A549 (cell line): ENCODE measurements at regions not wholly inside any gene's neighbourhood (a gene's known extent, or its start where the extent isn't known, plus 50 kb on each side); places are given as distances from the start of the nearest gene placed in this dataset.

Experiments
- ATAC-seq, 2 experiments: fragments of 200-7000 bp in 1 of 2; fragments of >200 bp in 1 of 2; cut with Nextera tagmentation in 1 of 2; cut with Tn5 transposase in 1 of 2; 3 replicates each; pipeline versions ENCODE4 v1.8.0 to v1.9.1; 2018 to 2020; ENCODE audit warnings: mild to moderate bottlenecking in 1 of 2, moderate library complexity in 1 of 2
- CTCF ChIA-PET: fragments of 300-600 bp; sonication (Branson Sonifier 250); formaldehyde crosslinking; extraction: SDS; loops from one replicate; lab custom pipeline; 2021; ENCODE audit warnings: antibody characterized with exemption, inconsistent platforms; lab: Yijun Ruan, JAX
- POLR2A ChIA-PET: fragments of 350-600 bp; formaldehyde crosslinking; extraction: SDS; loops from one replicate; lab custom pipeline; 2021; ENCODE audit warnings: antibody characterized with exemption, inconsistent platforms; lab: Yijun Ruan, JAX
- DNase-seq, 2 experiments: peaks; one replicate each; pipeline versions ENCODE4 v3.0.0 to v3.0.0-alpha.2; 2011 to 2016; ENCODE audit warnings: low read depth in 1 of 2, low spot score in 1 of 2
- FAIRE-seq: peaks from 2 replicates; lab custom pipeline; 2011; peaks lifted over from hg19 to GRCh38; lab: Jason Lieb, UNC
- H3K27ac ChIP-seq, 2 experiments: fragments of >200 bp; sonication (Bioruptor Twin); formaldehyde crosslinking; 3 replicates each; pipeline ENCODE4 v1.5.1; 2016 to 2017
- H3K4me1 ChIP-seq: fragments of >200 bp; sonication (Bioruptor Twin); formaldehyde crosslinking; 3 replicates; pipeline ENCODE4 v1.6.1; 2016
- H3K4me2 ChIP-seq: fragments of >200 bp; sonication (Bioruptor Twin); formaldehyde crosslinking; 3 replicates; pipeline ENCODE4 v1.6.1; 2016
- H3K4me3 ChIP-seq: fragments of >200 bp; sonication (Bioruptor Twin); formaldehyde crosslinking; 3 replicates; pipeline ENCODE4 v1.5.1; 2016
- H3K9me3 ChIP-seq: fragments of >200 bp; sonication (Bioruptor Twin); formaldehyde crosslinking; 3 replicates; pipeline ENCODE4 v1.6.1; 2016
- BHLHE40 ChIP-seq: IDR thresholded peaks from 2 replicates; pipeline ENCODE4 v1.6.1; 2012; ENCODE audit warnings: low read depth, low read length, inconsistent platforms
- CBX2 ChIP-seq: fragments of 200-600 bp; sonication (generic); IDR thresholded peaks from 2 replicates; pipeline ENCODE4 v1.6.1; 2016; ENCODE audit warnings: low read depth, mild to moderate bottlenecking, borderline replicate concordance
- CBX8 ChIP-seq: fragments of 200-600 bp; sonication (generic); IDR thresholded peaks from 2 replicates; pipeline ENCODE4 v1.6.1; 2016
- CEBPB ChIP-seq, 2 experiments: fragments of >200 bp in 1 of 2; sonication (Bioruptor Twin) in 1 of 2; formaldehyde crosslinking in 1 of 2; IDR thresholded peaks; 2 replicates each; pipeline ENCODE4 v1.6.1; 2012 to 2016
- CHD2 ChIP-seq: fragments of 150-350 bp; IDR thresholded peaks from 2 replicates; pipeline ENCODE4 v1.6.1; 2014; ENCODE audit warnings: low read length; ENCODE audit not compliant: partially characterized antibody
- CHD4 ChIP-seq: fragments of 200-600 bp; sonication (generic); IDR thresholded peaks from 2 replicates; pipeline ENCODE4 v1.6.1; 2016; ENCODE audit warnings: antibody characterized with exemption, mild to moderate bottlenecking, borderline replicate concordance
- E2F6 ChIP-seq: IDR thresholded peaks from 2 replicates; pipeline ENCODE4 v1.6.1; 2012; ENCODE audit warnings: low read depth, borderline replicate concordance
- ESRRA ChIP-seq: fragments of 150-350 bp; IDR thresholded peaks from 2 replicates; pipeline ENCODE4 v1.6.1; 2014; ENCODE audit warnings: mild to moderate bottlenecking, low read length, borderline replicate concordance
- FOSB ChIP-seq: fragments of 250-450 bp; sonication (Bioruptor Pico); IDR thresholded peaks from 2 replicates; pipeline ENCODE4 v1.5.0; 2020; ENCODE audit warnings: mild to moderate bottlenecking, moderate library complexity
- FOSL2 ChIP-seq, 2 experiments: fragments of 450-650 bp in 1 of 2; fragments of >200 bp in 1 of 2; sonication (Bioruptor Twin) in 1 of 2; formaldehyde crosslinking; IDR thresholded peaks; 2 replicates each; pipeline versions ENCODE4 v1.5.0 to v1.6.1; 2016 to 2020; ENCODE audit warnings: mild to moderate bottlenecking in 1 of 2, moderate library complexity in 1 of 2
- FOXS1 ChIP-seq: fragments of 250-450 bp; sonication (Bioruptor Pico); IDR thresholded peaks from 2 replicates; pipeline ENCODE4 v1.5.0; 2020; ENCODE audit warnings: mild to moderate bottlenecking, moderate library complexity
- HDAC2 ChIP-seq: fragments of 200-600 bp; sonication (generic); IDR thresholded peaks from 2 replicates; pipeline ENCODE4 v1.6.1; 2016
- HEYL ChIP-seq: fragments of 250-450 bp; sonication (Bioruptor Pico); IDR thresholded peaks from 2 replicates; pipeline ENCODE4 v1.8.0; 2021; ENCODE audit warnings: mild to moderate bottlenecking, moderate library complexity
- HMGXB4 ChIP-seq: fragments of 250-450 bp; sonication (Bioruptor Pico); IDR thresholded peaks from 2 replicates; pipeline ENCODE4 v1.5.0; 2021; ENCODE audit warnings: mild to moderate bottlenecking, moderate library complexity, borderline replicate concordance
- HOXB13 ChIP-seq: fragments of 250-450 bp; sonication (Bioruptor Pico); IDR thresholded peaks from 2 replicates; pipeline ENCODE4 v1.5.0; 2020; ENCODE audit warnings: low read depth, mild to moderate bottlenecking, moderate library complexity
- JUNB ChIP-seq: fragments of >200 bp; sonication (Bioruptor Twin); formaldehyde crosslinking; IDR thresholded peaks from 2 replicates; pipeline ENCODE4 v1.6.1; 2016
- KDM5A ChIP-seq: fragments of 200-600 bp; sonication (generic); IDR thresholded peaks from 2 replicates; pipeline ENCODE4 v1.6.1; 2016; ENCODE audit warnings: antibody characterized with exemption, mild to moderate bottlenecking
- MAFK ChIP-seq: fragments of 450-650 bp; IDR thresholded peaks from 2 replicates; pipeline ENCODE4 v1.6.1; 2014; ENCODE audit not compliant: partially characterized antibody
- MAZ ChIP-seq: fragments of 150-350 bp; IDR thresholded peaks from 2 replicates; pipeline ENCODE4 v1.6.1; 2014; ENCODE audit warnings: antibody characterized with exemption, low read depth, low read length, borderline replicate concordance
- PBX3 ChIP-seq: IDR thresholded peaks from 2 replicates; pipeline ENCODE4 v1.6.1; 2012
- POLR2AphosphoS2 ChIP-seq: conservative IDR thresholded peaks from 2 replicates; pipeline ENCODE4 v1.6.1; 2012; ENCODE audit warnings: low read length, improper control_type of control experiment, inconsistent platforms
- RARB ChIP-seq: fragments of 250-450 bp; sonication (Bioruptor Pico); IDR thresholded peaks from 2 replicates; pipeline ENCODE4 v1.8.0; 2021; ENCODE audit warnings: mild to moderate bottlenecking, moderate library complexity
- RCOR1 ChIP-seq: fragments of 150-350 bp; IDR thresholded peaks from 2 replicates; pipeline ENCODE4 v1.6.1; 2014; ENCODE audit warnings: antibody characterized with exemption, low read length, low read depth
- RFX5 ChIP-seq: fragments of 450-650 bp; IDR thresholded peaks from 2 replicates; pipeline ENCODE4 v1.7.1; 2014; ENCODE audit warnings: antibody characterized with exemption, mild to moderate bottlenecking, moderate library complexity
- RNF2 ChIP-seq: fragments of 200-600 bp; sonication (generic); IDR thresholded peaks from 2 replicates; pipeline ENCODE4 v1.6.1; 2016; ENCODE audit warnings: low read depth, mild to moderate bottlenecking, antibody characterized with exemption, moderate library complexity, borderline replicate concordance
- SMC3 ChIP-seq: fragments of >200 bp; sonication (Bioruptor Twin); formaldehyde crosslinking; IDR thresholded peaks from 3 replicates; pipeline ENCODE4 v1.6.1; 2018; ENCODE audit warnings: inconsistent platforms
- SREBF2 ChIP-seq: fragments of 450-650 bp; IDR thresholded peaks from 2 replicates; pipeline ENCODE4 v1.6.1; 2014; ENCODE audit warnings: mild to moderate bottlenecking, moderate library complexity
- TFCP2L1 ChIP-seq: fragments of 250-450 bp; sonication (Bioruptor Pico); IDR thresholded peaks from 2 replicates; pipeline ENCODE4 v1.5.0; 2021; ENCODE audit warnings: mild to moderate bottlenecking
- USF2 ChIP-seq: fragments of 450-650 bp; IDR thresholded peaks from 2 replicates; pipeline ENCODE4 v1.6.1; 2014; ENCODE audit warnings: antibody characterized with exemption
- ZFP36 ChIP-seq: fragments of 450-650 bp; IDR thresholded peaks from 2 replicates; pipeline ENCODE4 v1.6.1; 2014; ENCODE audit warnings: borderline replicate concordance; ENCODE audit not compliant: partially characterized antibody
- ZNF302 ChIP-seq: fragments of 250-450 bp; sonication (Bioruptor Pico); IDR thresholded peaks from 2 replicates; pipeline ENCODE4 v1.9.0; 2021; ENCODE audit warnings: inconsistent platforms, mild to moderate bottlenecking, moderate library complexity
- WGBS: methylation state at CpG from one replicate; pipeline ENCODE4 v1.1.6; 2017; ENCODE audit errors: missing lambda C conversion rate; 5-methylcytosine and 5-hydroxymethylcytosine counted together

- no peak for DNase-seq
- no peak for TF ChIP-seq RNF2
- no peak for TF ChIP-seq E2F6
- no peak for TF ChIP-seq SMC3
- no peak for TF ChIP-seq SREBF2
- no peak for TF ChIP-seq HDAC2
- no peak for TF ChIP-seq CHD4
- no peak for TF ChIP-seq FOSL2 (IDR thresholded peaks at IDR 0.05)
- no peak for TF ChIP-seq FOSL2 (CRISPR knock-in tag; IDR thresholded peaks at IDR 0.05)
- TF ChIP-seq RFX5, result no peak
- no peak for TF ChIP-seq FOSB (CRISPR knock-in tag)
- no peak for TF ChIP-seq ZFP36
- TF ChIP-seq RCOR1, result no peak
- TF ChIP-seq BHLHE40, result no peak
- 0 out of 3 replicates have a peak, but pooled peaks cover 4% of the 10 kb centered on the region for H3K9me3 ChIP-seq
- H3K4me2 ChIP-seq, result no peak overlapping the region
- CTCF ChIA-PET, result no interaction called here
- POLR2A ChIA-PET, result no interaction called here
- ATAC-seq, result no peak
- no peak for FAIRE-seq
- no peaks in the 10 kb centered on the region for H3K4me1 ChIP-seq
- H3K27ac ChIP-seq, result no peak overlapping the region
- H3K4me3 ChIP-seq, result no peak overlapping the region
- 41% methylated on average over 3 of the region's 3 CpGs for WGBS
Measured at GRCh38 chrX:39459952-39460351, 637.8 kb downstream of the BCOR start.

- no peak overlapping the region for H3K4me2 ChIP-seq
- H3K9me3 ChIP-seq, result 0 out of 3 replicates have a peak, but pooled peaks cover 4% of the 10 kb centered on the region
- POLR2A ChIA-PET, result no interaction called here
- WGBS, result 0% methylated on average over 1 of the region's 1 CpG
- no peak overlapping the region for H3K27ac ChIP-seq
- no peak for FAIRE-seq
- DNase-seq, result no peak
- H3K4me1 ChIP-seq, result no peaks in the 10 kb centered on the region
- CTCF ChIA-PET, result no interaction called here
- TF ChIP-seq SMC3, result no peak
- TF ChIP-seq E2F6, result no peak
- no peak for TF ChIP-seq CEBPB (IDR thresholded peaks at IDR 0.05)
- no peak for TF ChIP-seq RARB (CRISPR knock-in tag)
- TF ChIP-seq CHD2, result no peak
- no peak for TF ChIP-seq ESRRA
- TF ChIP-seq TFCP2L1 (CRISPR knock-in tag), result no peak
- no peak for TF ChIP-seq USF2
- no peak for TF ChIP-seq JUNB
- TF ChIP-seq ZFP36, result no peak
- no peak for TF ChIP-seq KDM5A
- no peak for TF ChIP-seq HEYL (CRISPR knock-in tag)
- TF ChIP-seq HOXB13 (CRISPR knock-in tag), result no peak
- no peak for TF ChIP-seq CBX2
- TF ChIP-seq MAZ, result no peak
- TF ChIP-seq, all 56 proteins: peak for 0
- no peak overlapping the region for H3K4me3 ChIP-seq
- ATAC-seq, result no peak
Measured at GRCh38 chrX:39460499-39460898, 637.3 kb downstream of the BCOR start.

GRCh38 chrX:39462835-39463234 lies 634.9 kb downstream of the BCOR start:
- ATAC-seq (no peak), DNase-seq (no peak), FAIRE-seq (no peak)
- no peak overlapping the region for H3K4me2 ChIP-seq
- H3K27ac ChIP-seq, result no peak overlapping the region
- ChIA-PET CTCF (no interaction called here), POLR2A (no interaction called here)
- H3K9me3 ChIP-seq, result no peaks in the 10 kb centered on the region
- no peaks in the 10 kb centered on the region for H3K4me1 ChIP-seq
- 0% methylated on average over 1 of the region's 1 CpG for WGBS
- H3K4me3 ChIP-seq, result no peak overlapping the region
- TF ChIP-seq CBX8 (no peak), HOXB13 (CRISPR knock-in tag) (no peak), ZNF302 (no peak), POLR2AphosphoS2 (no peak), CHD4 (no peak), FOXS1 (CRISPR knock-in tag) (no peak), ESRRA (no peak), CEBPB (IDR thresholded peaks at IDR 0.05) (no peak), MAFK (no peak), TFCP2L1 (CRISPR knock-in tag) (no peak), PBX3 (no peak), JUNB (no peak), HMGXB4 (CRISPR knock-in tag) (no peak), HEYL (CRISPR knock-in tag) (no peak)
